Activated naive CD4-positive, alpha-beta T cell treated with anti-CD3 and anti-CD28 coated beads, Interleukin-2, amount 10 ng/mL, durations not matched to agents 7 days and 5 days (primary cell): ENCODE measurements at regions not wholly inside any gene's neighbourhood (a gene's known extent, or its start where the extent isn't known, plus 50 kb on each side); places are given as distances from the start of the nearest gene placed in this dataset.
"Not testable (repeated sequence)": the region's sequence is repeated elsewhere in the genome, so short reads cannot be mapped to it uniquely, and the experiment has no call there.

Experiments
- CTCF ChIA-PET: fragments of 350-600 bp; sonication (Branson Sonifier 250); formaldehyde crosslinking; loops from one replicate; lab custom pipeline; 2021; ENCODE audit warnings: antibody characterized with exemption; lab: Charles Lee
- DNase-seq: peaks from one replicate; pipeline ENCODE4 v3.0.0-alpha.2; 2020
- H3K27ac Mint-ChIP-seq: one replicate; pipeline ENCODE4 v1.8.0; 2021; ENCODE audit warnings: mild to moderate bottlenecking, moderate library complexity, mixed read lengths
- H3K27me3 Mint-ChIP-seq: one replicate; pipeline ENCODE4 v1.8.0; 2021; ENCODE audit warnings: mild to moderate bottlenecking, mixed read lengths
- H3K36me3 Mint-ChIP-seq: one replicate; pipeline ENCODE4 v1.8.0; 2021; ENCODE audit warnings: mixed read lengths
- H3K4me1 Mint-ChIP-seq: one replicate; pipeline ENCODE4 v1.8.0; 2021; ENCODE audit warnings: mixed read lengths
- H3K4me3 Mint-ChIP-seq: one replicate; pipeline ENCODE4 v1.8.0; 2021; ENCODE audit warnings: mild to moderate bottlenecking, moderate library complexity, mixed read lengths
- H3K9me3 Mint-ChIP-seq: one replicate; pipeline ENCODE4 v1.8.0; 2021; ENCODE audit warnings: mixed read lengths

- Mint-ChIP-seq H3K9me3 (peaks cover 2% of the 10 kb centered on the region), H3K4me3 (no peak overlapping the region), H3K27me3 (no peaks in the 10 kb centered on the region), H3K36me3 (no peaks in the 10 kb centered on the region), H3K4me1 (no peaks in the 10 kb centered on the region), H3K27ac (no peak overlapping the region)
- DNase-seq, result no peak
- CTCF ChIA-PET, result no interaction called here
Measured at GRCh38 chr18:38663682-38664081, 1098.1 kb upstream of the CELF4 start.

GRCh38 chr18:38663270-38663669, 1097.7 kb upstream of the CELF4 start:
- H3K27ac Mint-ChIP-seq, result no peak overlapping the region
- no peaks in the 10 kb centered on the region for H3K36me3 Mint-ChIP-seq
- no peaks in the 10 kb centered on the region for H3K27me3 Mint-ChIP-seq
- H3K4me1 Mint-ChIP-seq, result no peaks in the 10 kb centered on the region
- CTCF ChIA-PET, result no interaction called here
- H3K9me3 Mint-ChIP-seq, result peaks cover 2% of the 10 kb centered on the region
- DNase-seq, result no peak
- H3K4me3 Mint-ChIP-seq, result no peak overlapping the region

GRCh38 chr18:38654946-38655345, 1089.3 kb upstream of the CELF4 start:
- Mint-ChIP-seq H3K4me1 (no peaks in the 10 kb centered on the region), H3K27me3 (no peaks in the 10 kb centered on the region), H3K4me3 (no peak overlapping the region), H3K27ac (no peak overlapping the region), H3K9me3 (no peaks in the 10 kb centered on the region), H3K36me3 (no peaks in the 10 kb centered on the region)
- CTCF ChIA-PET, result no interaction called here
- DNase-seq, result no peak

- no peaks in the 10 kb centered on the region for H3K27me3 Mint-ChIP-seq
- H3K4me3 Mint-ChIP-seq, result no peak overlapping the region
- no peak for DNase-seq
- CTCF ChIA-PET, result no interaction called here
- H3K4me1 Mint-ChIP-seq, result no peaks in the 10 kb centered on the region
- H3K27ac Mint-ChIP-seq, result no peak overlapping the region
- no peaks in the 10 kb centered on the region for H3K36me3 Mint-ChIP-seq
- no peaks in the 10 kb centered on the region for H3K9me3 Mint-ChIP-seq
Measured at GRCh38 chr18:38651736-38652135, 1086.1 kb upstream of the CELF4 start.

DNA sequence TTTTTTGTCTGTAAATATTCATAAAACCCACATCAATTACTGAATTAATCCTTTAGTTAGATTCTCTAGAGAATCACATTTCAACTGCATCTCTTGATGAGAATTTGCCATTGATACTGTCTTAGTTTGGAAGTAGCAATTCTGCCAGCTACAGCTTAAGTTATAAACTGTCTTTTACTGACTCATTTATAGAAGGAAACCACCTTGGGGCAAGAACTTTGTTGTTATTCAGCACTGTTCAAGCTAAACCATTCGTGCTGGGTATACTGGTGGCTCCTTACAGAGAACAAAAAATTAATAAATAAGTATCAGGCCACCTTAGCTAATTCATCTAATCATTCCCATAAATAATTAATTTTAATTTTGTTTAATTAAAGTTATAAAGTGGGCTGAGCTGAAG, 1082.6 kb upstream of the CELF4 start:
- CTCF ChIA-PET, result no interaction called here

GRCh38 chr18:38646296-38646695, 1080.7 kb upstream of the CELF4 start:
- H3K36me3 Mint-ChIP-seq, result no peaks in the 10 kb centered on the region
- H3K9me3 Mint-ChIP-seq, result no peaks in the 10 kb centered on the region
- CTCF ChIA-PET, result no interaction called here
- no peak overlapping the region for H3K4me3 Mint-ChIP-seq
- no peak for DNase-seq
- H3K4me1 Mint-ChIP-seq, result no peaks in the 10 kb centered on the region
- H3K27ac Mint-ChIP-seq, result no peak overlapping the region
- H3K27me3 Mint-ChIP-seq, result no peaks in the 10 kb centered on the region

More for the DNA sequence above, 1082.6 kb upstream of the CELF4 start:
- DNase-seq, result no peak
- no peak overlapping the region for H3K27ac Mint-ChIP-seq
- no peaks in the 10 kb centered on the region for H3K4me1 Mint-ChIP-seq
- no peaks in the 10 kb centered on the region for H3K9me3 Mint-ChIP-seq
- H3K4me3 Mint-ChIP-seq, result no peak overlapping the region
- H3K27me3 Mint-ChIP-seq, result no peaks in the 10 kb centered on the region
- no peaks in the 10 kb centered on the region for H3K36me3 Mint-ChIP-seq

DNA sequence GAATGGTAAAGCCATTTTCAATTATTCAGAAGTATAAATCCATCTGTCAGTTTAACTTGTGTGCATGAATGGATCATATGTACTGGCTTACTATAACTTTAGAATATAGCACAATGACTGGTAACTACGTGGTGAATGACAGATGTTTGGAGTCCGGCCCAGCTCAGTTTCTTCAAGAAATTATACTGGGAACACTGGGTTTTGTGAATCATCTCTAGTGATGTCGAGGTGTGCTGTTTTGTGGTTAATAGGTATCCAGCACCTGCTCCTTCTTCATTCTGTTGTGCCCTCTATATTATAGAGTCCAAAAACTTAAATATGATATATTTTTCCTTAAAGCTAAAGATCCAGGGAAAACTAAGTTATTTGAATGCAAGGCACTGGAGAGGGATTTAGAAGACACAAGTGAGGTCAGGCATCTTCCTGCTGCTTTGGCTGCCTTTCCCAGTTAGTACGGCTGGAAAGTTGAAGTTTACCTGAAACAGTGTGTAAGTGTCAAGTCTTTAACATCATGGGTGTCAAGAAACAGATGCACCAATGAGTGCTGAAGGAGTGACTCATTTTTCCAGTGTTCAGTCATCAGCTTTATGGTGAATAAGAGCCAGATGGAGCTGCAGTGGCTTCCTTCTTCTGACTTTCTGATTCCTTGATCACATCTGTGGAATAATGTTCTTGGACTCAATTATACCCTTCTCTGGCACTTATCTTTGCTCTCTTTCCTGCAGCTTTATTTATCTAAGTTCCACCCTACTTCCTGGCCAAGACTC, 1079.5 kb upstream of the CELF4 start:
- DNase-seq, result no peak
- Mint-ChIP-seq H3K27ac (no peak overlapping the region), H3K9me3 (no peaks in the 10 kb centered on the region), H3K36me3 (no peaks in the 10 kb centered on the region), H3K4me3 (no peak overlapping the region), H3K4me1 (no peaks in the 10 kb centered on the region), H3K27me3 (no peaks in the 10 kb centered on the region)
- CTCF ChIA-PET, result no interaction called here

DNA sequence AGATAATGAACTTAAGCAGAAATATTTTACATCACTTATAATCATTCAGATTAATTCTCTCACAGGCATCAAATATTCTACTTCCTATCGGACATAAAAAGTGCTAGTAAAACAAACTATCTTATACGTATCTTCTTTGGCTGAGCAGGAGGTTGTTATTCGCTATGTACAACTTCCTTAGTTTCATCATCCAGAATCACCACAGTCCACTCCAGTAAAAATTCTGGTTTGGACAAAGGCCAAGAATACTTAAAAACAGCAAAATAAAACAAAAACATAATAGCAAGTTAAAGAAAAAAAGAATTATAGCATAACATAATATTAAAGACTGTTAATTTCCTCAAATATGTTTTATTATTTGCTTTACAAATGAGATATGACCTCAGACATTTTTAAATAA, 1077.1 kb upstream of the CELF4 start:
- H3K4me3 Mint-ChIP-seq, result no peak overlapping the region
- no peak for DNase-seq
- H3K36me3 Mint-ChIP-seq, result no peaks in the 10 kb centered on the region
- H3K27ac Mint-ChIP-seq, result no peak overlapping the region
- no peaks in the 10 kb centered on the region for H3K27me3 Mint-ChIP-seq
- H3K9me3 Mint-ChIP-seq, result peaks cover 8% of the 10 kb centered on the region
- H3K4me1 Mint-ChIP-seq, result no peaks in the 10 kb centered on the region
- CTCF ChIA-PET, result no interaction called here

- DNase-seq, H3K9me3 Mint-ChIP-seq, H3K4me1 Mint-ChIP-seq, CTCF ChIA-PET, H3K27me3 Mint-ChIP-seq, H3K36me3 Mint-ChIP-seq, H3K27ac Mint-ChIP-seq, H3K4me3 Mint-ChIP-seq: not testable (repeated sequence)
Measured at GRCh38 chr18:38639700-38640099, 1074.1 kb upstream of the CELF4 start.

GRCh38 chr18:38635709-38636430, 1070.3 kb upstream of the CELF4 start:
- DNase-seq, result no peak
- Mint-ChIP-seq H3K27ac (no peak overlapping the region), H3K9me3 (peaks cover 8% of the 10 kb centered on the region), H3K36me3 (no peaks in the 10 kb centered on the region), H3K4me1 (no peaks in the 10 kb centered on the region), H3K27me3 (no peaks in the 10 kb centered on the region), H3K4me3 (no peak overlapping the region)
- CTCF ChIA-PET, result no interaction called here

DNA sequence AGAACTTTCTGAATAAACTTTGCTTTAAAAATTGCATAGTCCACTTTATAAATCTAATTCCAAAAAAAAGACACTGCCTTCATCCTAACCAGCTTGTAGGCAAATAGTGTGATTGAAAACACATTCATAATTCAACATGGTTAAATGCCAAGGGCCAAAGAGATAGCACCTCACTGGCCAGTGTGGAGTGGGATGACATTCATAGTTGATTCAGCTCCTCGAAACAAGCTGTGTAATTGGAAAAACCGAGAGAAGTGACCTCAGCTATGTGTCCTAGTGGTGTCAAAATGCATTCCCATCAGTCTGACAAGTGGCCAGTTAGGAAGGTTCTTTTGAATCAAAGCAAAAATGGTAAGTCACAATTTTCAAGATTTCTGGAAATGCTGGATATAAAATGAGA, 1068.5 kb upstream of the CELF4 start:
- Mint-ChIP-seq H3K36me3 (no peaks in the 10 kb centered on the region), H3K9me3 (peaks cover 3% of the 10 kb centered on the region)
- CTCF ChIA-PET, result no interaction called here

DNA sequence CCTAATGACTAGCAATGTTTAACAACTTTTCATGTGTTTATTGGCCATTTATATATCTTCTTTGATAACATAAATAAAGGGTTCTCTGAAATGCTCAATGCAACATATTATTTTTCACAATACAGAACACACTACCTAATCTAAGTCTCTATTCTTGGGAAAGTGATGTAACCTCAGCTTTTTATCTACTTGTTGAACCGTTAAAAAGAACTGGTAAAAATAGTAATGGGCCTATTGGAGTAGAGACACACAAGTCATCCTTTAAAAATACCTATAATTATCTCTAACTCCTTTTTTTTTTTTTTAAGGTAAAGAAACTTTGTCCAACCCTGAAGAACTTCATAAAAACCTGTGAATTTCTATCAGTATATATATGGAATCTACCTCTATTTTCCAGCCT, 1067.7 kb upstream of the CELF4 start:
- Mint-ChIP-seq H3K4me1 (no peaks in the 10 kb centered on the region), H3K4me3 (no peak overlapping the region), H3K27ac (no peak overlapping the region), H3K27me3 (no peaks in the 10 kb centered on the region), H3K9me3 (no peaks in the 10 kb centered on the region), H3K36me3 (no peaks in the 10 kb centered on the region)
- CTCF ChIA-PET, result no interaction called here
- DNase-seq, result no peak

More for the DNA sequence above, 1068.5 kb upstream of the CELF4 start:
- Mint-ChIP-seq H3K27ac (no peak overlapping the region), H3K4me3 (no peak overlapping the region), H3K4me1 (no peaks in the 10 kb centered on the region), H3K27me3 (no peaks in the 10 kb centered on the region)
- no peak for DNase-seq

DNA sequence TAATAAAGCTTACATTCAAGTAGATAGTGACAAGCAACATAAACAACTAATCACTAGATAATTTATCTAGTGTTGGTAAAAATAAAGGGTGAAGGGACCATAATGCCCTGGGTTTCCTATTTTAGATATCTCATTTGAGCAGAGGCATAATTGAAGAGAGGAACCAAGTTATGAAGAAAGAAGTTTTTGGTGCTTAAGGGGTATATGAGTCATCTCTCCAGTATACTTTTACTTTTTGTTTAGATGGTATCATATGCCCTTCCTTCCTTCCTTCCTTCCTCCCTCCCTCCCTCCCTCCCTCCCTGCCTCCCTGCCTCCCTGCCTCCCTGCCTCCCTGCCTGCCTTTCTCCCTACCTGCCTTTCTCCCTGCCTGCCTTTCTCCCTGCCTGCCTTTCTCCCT, 1053.5 kb upstream of the CELF4 start:
- Mint-ChIP-seq H3K36me3 (no peaks in the 10 kb centered on the region), H3K9me3 (no peaks in the 10 kb centered on the region), H3K27ac (no peak overlapping the region), H3K4me1 (no peaks in the 10 kb centered on the region), H3K4me3 (no peak overlapping the region), H3K27me3 (no peaks in the 10 kb centered on the region)
- CTCF ChIA-PET, result no interaction called here
- no peak for DNase-seq

- DNase-seq, result no peak
- Mint-ChIP-seq H3K27ac (no peak overlapping the region), H3K9me3 (no peaks in the 10 kb centered on the region), H3K4me1 (no peaks in the 10 kb centered on the region), H3K4me3 (no peak overlapping the region), H3K36me3 (no peaks in the 10 kb centered on the region), H3K27me3 (no peaks in the 10 kb centered on the region)
- CTCF ChIA-PET, result no interaction called here
Measured at GRCh38 chr18:38616306-38616705, 1050.7 kb upstream of the CELF4 start.

GRCh38 chr18:38612904-38613303, 1047.3 kb upstream of the CELF4 start:
- CTCF ChIA-PET, result no interaction called here
- no peak for DNase-seq
- Mint-ChIP-seq H3K27me3 (no peaks in the 10 kb centered on the region), H3K36me3 (no peaks in the 10 kb centered on the region), H3K9me3 (no peaks in the 10 kb centered on the region), H3K27ac (no peak overlapping the region), H3K4me1 (no peaks in the 10 kb centered on the region), H3K4me3 (no peak overlapping the region)
